Astrocyte (in vitro differentiated cells and primary cell): ENCODE measurements at regions not wholly inside any gene's neighbourhood (a gene's known extent, or its start where the extent isn't known, plus 50 kb on each side); places are given as distances from the start of the nearest gene placed in this dataset.

ENCODE experiments used
- DNase-seq: peaks from one replicate; pipeline ENCODE4 v3.0.0-alpha.2; 2010; ENCODE audit warnings: low read depth
- FAIRE-seq: peaks from 2 replicates; lab custom pipeline; 2011; peaks lifted over from hg19 to GRCh38; lab: Jason Lieb, UNC
- H2AFZ ChIP-seq: 2 replicates; pipeline ENCODE4 v1.6.0; 2012; ENCODE audit warnings: low read depth, low read length, inconsistent platforms
- H3K27ac ChIP-seq: 2 replicates; pipeline ENCODE4 v1.5.1; 2011; ENCODE audit warnings: low read depth, low read length, inconsistent platforms
- H3K27me3 ChIP-seq: 2 replicates; pipeline ENCODE4 v1.6.0; 2011; ENCODE audit warnings: low read length, inconsistent platforms; ENCODE audit not compliant: insufficient read depth
- H3K36me3 ChIP-seq: 2 replicates; pipeline ENCODE4 v1.5.1; 2011; ENCODE audit warnings: low read length, inconsistent platforms; ENCODE audit not compliant: insufficient read depth
- H3K4me1 ChIP-seq: 2 replicates; pipeline ENCODE4 v1.5.1; 2011; ENCODE audit warnings: low read length, inconsistent platforms; ENCODE audit not compliant: insufficient read depth
- H3K4me2 ChIP-seq: 2 replicates; pipeline ENCODE4 v1.6.0; 2012; ENCODE audit warnings: low read length, inconsistent platforms
- H3K4me3 ChIP-seq: 2 replicates; pipeline ENCODE4 v1.5.1; 2011; ENCODE audit warnings: low read depth, mild to moderate bottlenecking, low read length, inconsistent platforms; ENCODE audit not compliant: insufficient read depth
- H3K79me2 ChIP-seq: 2 replicates; pipeline ENCODE4 v1.6.0; 2012; ENCODE audit warnings: mild to moderate bottlenecking, low read length, inconsistent platforms; ENCODE audit not compliant: insufficient read depth
- H3K9ac ChIP-seq: 2 replicates; pipeline ENCODE4 v1.6.0; 2012; ENCODE audit warnings: mild to moderate bottlenecking, low read length, inconsistent platforms
- H3K9me3 ChIP-seq: 2 replicates; pipeline ENCODE4 v1.5.1; 2012; ENCODE audit warnings: low read depth, mild to moderate bottlenecking, low read length, inconsistent platforms; ENCODE audit not compliant: insufficient read depth
- H4K20me1 ChIP-seq: 2 replicates; pipeline ENCODE4 v1.6.0; 2012; ENCODE audit warnings: low read length, inconsistent platforms; ENCODE audit not compliant: insufficient read depth
- H3K27ac Mint-ChIP-seq: one replicate; pipeline ENCODE4 v1.8.0; 2021; ENCODE audit warnings: mild to moderate bottlenecking, mixed read lengths; ENCODE audit not compliant: unreplicated experiment
- H3K27me3 Mint-ChIP-seq: one replicate; pipeline ENCODE4 v1.8.0; 2021; ENCODE audit warnings: low read depth, mixed read lengths; ENCODE audit not compliant: unreplicated experiment
- H3K36me3 Mint-ChIP-seq: one replicate; pipeline ENCODE4 v1.8.0; 2021; ENCODE audit warnings: low read depth, mixed read lengths; ENCODE audit not compliant: unreplicated experiment
- H3K4me1 Mint-ChIP-seq: one replicate; pipeline ENCODE4 v1.8.0; 2021; ENCODE audit warnings: low read depth, mixed read lengths; ENCODE audit not compliant: unreplicated experiment
- H3K4me3 Mint-ChIP-seq: one replicate; pipeline ENCODE4 v1.8.0; 2021; ENCODE audit warnings: mild to moderate bottlenecking, moderate library complexity, mixed read lengths; ENCODE audit not compliant: unreplicated experiment
- H3K9me3 Mint-ChIP-seq: one replicate; pipeline ENCODE4 v1.8.0; 2021; ENCODE audit warnings: mild to moderate bottlenecking, mixed read lengths; ENCODE audit not compliant: unreplicated experiment
- CTCF ChIP-seq: IDR thresholded peaks from 2 replicates; pipeline ENCODE4 v1.5.1; 2011; ENCODE audit warnings: low read depth, mild to moderate bottlenecking, inconsistent platforms, low read length, moderate library complexity; ENCODE audit not compliant: insufficient read depth
- EZH2 ChIP-seq: IDR thresholded peaks from 2 replicates; pipeline ENCODE4 v1.6.1; 2012; ENCODE audit warnings: mild to moderate bottlenecking, low read length, inconsistent platforms; ENCODE audit not compliant: insufficient read depth

DNA sequence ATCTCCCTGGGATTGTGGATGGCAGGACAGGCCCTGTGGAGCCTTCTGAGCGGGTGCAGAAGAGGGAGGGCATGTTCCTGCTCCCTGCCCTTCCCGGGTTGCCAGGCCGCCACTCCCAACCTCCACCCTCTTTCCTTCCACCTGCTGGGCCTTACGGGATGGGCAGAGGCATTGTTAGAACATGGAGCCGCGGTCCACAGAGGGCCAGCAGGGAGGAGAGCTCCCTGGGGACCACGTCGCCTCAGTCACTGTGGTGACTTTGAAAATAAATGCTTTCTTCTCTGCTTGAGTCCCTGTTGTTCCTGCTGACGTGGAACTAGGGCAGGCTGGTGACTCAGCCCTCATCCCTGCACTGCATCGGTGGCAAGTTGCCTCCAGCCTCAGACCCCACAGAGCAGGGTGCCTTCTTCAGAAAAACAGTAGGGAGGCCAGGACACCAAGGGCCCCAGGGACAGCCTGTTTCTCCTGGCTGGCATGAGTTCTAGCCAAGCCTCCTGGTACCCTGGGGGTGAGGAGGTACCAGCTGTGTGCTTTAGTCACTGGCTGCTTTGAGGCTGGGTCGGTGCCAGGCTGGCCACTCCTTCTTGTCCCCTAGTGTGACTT, 224.9 kb downstream of the SEC14L1 start:
- no peaks in the 10 kb centered on the region for H3K36me3 ChIP-seq
- no peak overlapping the region for H3K4me3 Mint-ChIP-seq
- H3K36me3 Mint-ChIP-seq, result peaks cover 2% of the 10 kb centered on the region
- H4K20me1 ChIP-seq, result peaks cover 11% of the 10 kb centered on the region
- peak overlapping the region; percentile 71 for H3K4me2 ChIP-seq
- peak; percentile 47 for FAIRE-seq
- no peaks in the 10 kb centered on the region for H3K27me3 Mint-ChIP-seq
- H3K27me3 ChIP-seq, result no peaks in the 10 kb centered on the region
- H3K4me1 Mint-ChIP-seq, result peaks cover 45% of the 10 kb centered on the region
- H3K27ac Mint-ChIP-seq, result peak overlapping the region; percentile 85
- peaks cover 1% of the 10 kb centered on the region for H3K9me3 Mint-ChIP-seq
- DNase-seq, result peak; percentile 89
- H2AFZ ChIP-seq, result peak overlapping the region; percentile 35
- peaks cover 41% of the 10 kb centered on the region for H3K4me1 ChIP-seq
- H3K9ac ChIP-seq, result peak overlapping the region; percentile 75
- peak overlapping the region; percentile 15 for H3K4me3 ChIP-seq
- H3K27ac ChIP-seq, result peak overlapping the region; percentile 86
- TF ChIP-seq EZH2, result no peak
- TF ChIP-seq CTCF, result no peak
- peaks cover 46% of the 10 kb centered on the region for H3K79me2 ChIP-seq
- H3K9me3 ChIP-seq, result no peaks in the 10 kb centered on the region

GRCh38 chr17:77366206-77366557, 225.4 kb downstream of the SEC14L1 start:
- no peaks in the 10 kb centered on the region for H3K27me3 ChIP-seq
- H4K20me1 ChIP-seq, result peaks cover 16% of the 10 kb centered on the region
- H3K9me3 ChIP-seq, result no peaks in the 10 kb centered on the region
- peaks cover 48% of the 10 kb centered on the region for H3K79me2 ChIP-seq
- TF ChIP-seq CTCF (no peak), EZH2 (no peak)
- FAIRE-seq (peak; percentile 47), DNase-seq (no peak)
- Mint-ChIP-seq H3K27ac (peak overlapping the region; percentile 85), H3K27me3 (no peaks in the 10 kb centered on the region), H3K9me3 (peaks cover 1% of the 10 kb centered on the region), H3K4me3 (no peak overlapping the region), H3K4me1 (peaks cover 50% of the 10 kb centered on the region), H3K36me3 (peaks cover 2% of the 10 kb centered on the region)
- H3K4me3 ChIP-seq, result no peak overlapping the region
- no peaks in the 10 kb centered on the region for H3K36me3 ChIP-seq
- H3K4me1 ChIP-seq, result peaks cover 46% of the 10 kb centered on the region
- H3K27ac ChIP-seq, result peak overlapping the region; percentile 86
- peak overlapping the region; percentile 75 for H3K9ac ChIP-seq
- peak overlapping the region; percentile 71 for H3K4me2 ChIP-seq
- H2AFZ ChIP-seq, result no peak overlapping the region

DNA sequence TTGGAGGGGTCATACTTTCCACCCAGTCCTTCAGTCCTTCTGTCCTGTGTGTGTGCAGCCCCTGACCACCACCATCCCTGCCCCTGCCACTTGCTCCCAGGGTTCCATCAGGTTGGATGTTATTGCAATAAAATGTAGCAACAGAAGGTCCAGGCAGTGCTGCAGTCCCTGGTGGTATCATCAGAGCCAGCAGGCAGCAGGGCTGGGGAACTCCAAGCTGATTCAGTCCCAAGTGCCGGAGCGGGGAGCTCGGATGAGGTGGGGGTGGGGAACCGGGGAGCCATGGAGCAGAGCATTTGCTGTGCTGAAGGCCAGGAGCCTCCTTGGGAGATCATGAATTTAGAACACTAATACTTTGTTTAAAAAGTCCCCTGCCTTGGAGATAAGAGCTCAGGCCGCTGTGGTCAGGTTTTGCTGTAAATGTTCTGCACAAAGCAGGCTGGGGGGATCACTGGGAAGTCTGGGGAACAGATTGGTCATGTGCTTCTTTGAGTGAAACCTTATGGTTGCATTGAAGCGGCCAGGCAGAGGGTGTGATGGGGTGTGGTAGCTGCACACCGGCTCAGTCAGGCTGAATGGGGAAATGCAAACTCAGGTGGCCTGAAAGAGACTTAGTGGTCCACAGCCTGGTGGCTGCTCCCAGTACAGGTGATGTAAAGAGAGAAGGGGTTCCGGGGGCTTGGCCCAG, 225.9 kb downstream of the SEC14L1 start:
- FAIRE-seq, result peak; percentile 41
- no peak overlapping the region for H3K27ac Mint-ChIP-seq
- H3K4me1 ChIP-seq, result peaks cover 51% of the 10 kb centered on the region
- H3K79me2 ChIP-seq, result peaks cover 51% of the 10 kb centered on the region
- peaks cover 20% of the 10 kb centered on the region for H4K20me1 ChIP-seq
- no peaks in the 10 kb centered on the region for H3K9me3 ChIP-seq
- no peak for DNase-seq
- no peak overlapping the region for H2AFZ ChIP-seq
- H3K9ac ChIP-seq, result peak overlapping the region; percentile 75
- peaks cover 1% of the 10 kb centered on the region for H3K9me3 Mint-ChIP-seq
- no peak overlapping the region for H3K4me3 ChIP-seq
- no peak overlapping the region for H3K4me3 Mint-ChIP-seq
- peak overlapping the region; percentile 71 for H3K4me2 ChIP-seq
- H3K4me1 Mint-ChIP-seq, result peaks cover 55% of the 10 kb centered on the region
- peaks cover 2% of the 10 kb centered on the region for H3K36me3 Mint-ChIP-seq
- H3K27me3 ChIP-seq, result no peaks in the 10 kb centered on the region
- no peaks in the 10 kb centered on the region for H3K27me3 Mint-ChIP-seq
- peak overlapping the region; percentile 86 for H3K27ac ChIP-seq
- no peak for TF ChIP-seq EZH2
- no peak for TF ChIP-seq CTCF
- H3K36me3 ChIP-seq, result no peaks in the 10 kb centered on the region
